Hindlimb muscle (tissue), 1 donor: ENCODE measurements at regions not wholly inside any gene's neighbourhood (a gene's known extent, or its start where the extent isn't known, plus 50 kb on each side); places are given as distances from the start of the nearest gene placed in this dataset.
"Not testable (repeated sequence)": the region's sequence is repeated elsewhere in the genome, so short reads cannot be mapped to it uniquely, and the experiment has no call there.

Experiments
- DNase-seq: peaks from one replicate; pipeline ENCODE4 v3.0.0-alpha.2; 2013

- not testable (repeated sequence) for DNase-seq
Observed at GRCh38 chr22:23379540-23380229, 199.4 kb downstream of the BCR start.

- DNase-seq: no peak
Observed at GRCh38 chr22:23377767-23378166, 197.5 kb downstream of the BCR start.

DNA sequence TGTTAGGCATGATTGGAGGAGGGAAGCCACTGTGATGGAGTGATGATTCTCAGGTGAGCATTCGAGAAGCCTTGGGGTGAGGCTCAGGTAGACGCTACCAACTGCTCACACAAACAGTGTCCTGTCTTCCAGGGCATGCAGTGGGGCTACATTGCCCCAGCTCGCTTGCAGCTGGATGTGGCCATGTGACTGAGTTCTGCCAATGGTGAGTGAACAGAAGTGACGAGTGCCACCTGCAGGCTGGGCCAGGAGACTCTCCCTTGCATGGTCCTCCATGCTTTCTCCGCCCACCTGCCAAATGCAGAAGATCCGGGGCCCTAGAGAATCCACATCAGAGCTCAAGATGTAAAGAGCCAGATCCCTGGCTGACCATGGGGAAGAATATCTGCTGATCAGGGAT is 195.9 kb downstream of the BCR start:
- DNase-seq: no peak

DNA sequence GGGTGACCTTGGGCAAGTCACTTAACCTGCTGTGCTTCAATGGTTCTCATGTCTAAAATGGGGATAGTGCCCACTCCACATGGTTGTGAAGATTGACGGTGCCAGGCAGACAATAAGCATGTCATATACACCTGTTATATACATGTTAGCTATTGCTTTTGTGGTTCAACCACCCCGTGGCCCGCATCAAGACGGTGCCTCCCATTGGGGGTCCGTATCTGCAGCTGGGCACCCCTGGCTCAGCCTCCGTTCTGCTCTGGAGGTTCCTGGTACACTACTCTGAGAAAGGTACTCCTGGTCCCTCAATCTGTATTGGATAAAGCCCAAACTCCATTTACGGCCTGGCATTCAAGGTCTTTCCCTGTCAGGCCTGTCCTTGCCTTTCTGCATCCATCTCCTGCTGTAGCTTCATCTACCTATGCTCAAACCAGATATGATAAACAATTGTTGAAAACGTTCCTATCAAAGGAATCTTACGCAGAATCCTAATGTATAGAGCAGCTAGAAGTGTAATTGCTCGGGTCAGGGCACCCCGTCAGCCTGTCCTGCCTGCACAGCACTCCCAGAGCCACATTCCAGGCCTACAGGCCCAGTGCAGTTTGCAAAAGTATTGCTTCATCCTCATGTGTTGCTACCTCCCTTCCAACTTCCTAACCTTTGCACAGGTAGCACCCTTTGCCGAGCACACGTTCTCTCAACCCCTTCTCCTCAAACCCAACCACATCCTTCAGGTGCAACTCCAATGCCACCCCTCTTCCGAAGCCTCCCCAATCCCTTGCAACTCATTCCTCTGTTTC is 194.9 kb downstream of the BCR start:
- no peak for DNase-seq

GRCh38 chr22:23373601-23374000 is 193.3 kb downstream of the BCR start:
- no peak for DNase-seq

DNA sequence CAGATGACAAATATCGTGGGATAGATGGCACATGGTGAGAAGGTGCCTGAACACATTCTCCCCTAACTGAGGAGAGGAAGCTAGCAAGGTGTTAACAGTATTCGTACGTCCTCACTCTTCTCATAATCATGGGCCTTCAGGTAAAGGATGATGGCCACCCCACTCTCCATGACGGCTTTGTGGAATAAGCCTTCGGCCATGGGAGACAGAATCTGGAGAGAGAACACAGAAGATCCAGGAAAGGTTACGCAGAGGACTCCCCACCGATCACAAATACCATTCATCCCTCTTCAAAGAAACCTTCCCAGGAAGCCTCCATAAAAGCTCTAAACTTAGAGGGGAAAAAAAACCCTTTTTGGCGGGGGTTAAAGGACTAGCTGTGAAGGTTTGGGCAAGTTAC is 189.9 kb downstream of the BCR start:
- DNase-seq: no peak

DNA sequence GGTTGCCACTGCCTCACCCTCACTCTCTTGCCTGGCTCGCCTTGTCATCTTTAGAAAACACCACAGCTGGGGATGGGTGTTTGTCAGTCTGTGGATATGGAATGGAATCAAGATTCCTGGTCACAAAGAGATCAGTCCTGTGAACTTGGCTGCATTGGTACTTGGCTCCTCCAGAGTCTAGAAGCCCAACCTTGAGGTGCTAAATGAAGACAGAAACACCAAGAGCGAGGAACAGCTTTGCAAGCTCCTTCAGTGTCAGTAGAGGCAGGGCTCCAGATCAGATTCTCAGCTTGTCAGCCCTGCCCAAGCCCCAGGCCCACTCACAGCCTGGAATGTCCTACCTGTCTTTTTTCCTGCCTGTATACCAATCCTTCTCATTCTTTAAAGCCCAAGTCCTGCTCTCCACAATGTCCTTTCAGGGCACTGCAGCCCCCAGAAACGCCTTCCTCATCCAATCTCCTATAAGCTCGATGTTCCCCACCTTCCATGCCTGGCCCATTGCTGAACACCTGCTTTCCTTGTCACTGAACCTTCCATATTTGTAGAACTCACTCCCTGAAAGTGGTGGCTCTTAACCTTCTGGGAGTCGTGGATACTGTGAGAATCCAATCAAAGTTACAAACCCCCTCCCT is 188.9 kb downstream of the BCR start:
- DNase-seq: no peak
